ENCODE measurements at regions not wholly inside any gene's neighbourhood (a gene's known extent, or its start where the extent isn't known, plus 50 kb on each side); places are given as distances from the start of the nearest gene placed in this dataset.

GRCh38 chr2:224136396-224136795, 97.3 kb upstream of the SERPINE2 start:
- no peak overlapping the region for H4K91ac ChIP-seq (ENCODE audit: insufficient read length, low read depth, low read length)
- no peaks in the 10 kb centered on the region for H3K79me1 ChIP-seq (ENCODE audit: insufficient read depth, low read depth, low read length, poor library complexity, severe bottlenecking)
- no peak for DNase-seq
- H3K4me1 Mint-ChIP-seq: 0 out of 4 replicates have a peak, but pooled peaks cover 0 to 2% of the 10 kb centered on the region in 2 experiments
- no peak overlapping the region for H3K9ac ChIP-seq (ENCODE audit: extremely low read depth, insufficient read length, low read length)
- no peak overlapping the region for H3K4me2 ChIP-seq (ENCODE audit: insufficient read depth, insufficient read length, low read length)
- no peak overlapping the region for H2AFZ ChIP-seq (ENCODE audit: low read length)
- no peak overlapping the region for H2BK5ac ChIP-seq (ENCODE audit: insufficient read length, low read length)
- no peak overlapping the region for H3K23ac ChIP-seq (ENCODE audit: insufficient read length, low read depth, low read length)
- H3K23me2 ChIP-seq (ENCODE audit: insufficient read length, low read depth, low read length, poor library complexity, severe bottlenecking): no peaks in the 10 kb centered on the region
- H2BK15ac ChIP-seq (ENCODE audit: low read depth, low read length): no peak overlapping the region
- TF ChIP-seq CTCF (conservative IDR thresholded peaks at IDR 0.05): no peak
- H2BK20ac ChIP-seq (ENCODE audit: low read depth, low read length, poor library complexity, severe bottlenecking): no peak overlapping the region
- WGBS (ENCODE audit: extremely low coverage, insufficient read length, low lambda C conversion rate): no CpG with 5 or more reads among the region's 4 CpGs
- no peak overlapping the region for H3T11ph ChIP-seq (ENCODE audit: low read length)
- H3K4me1 ChIP-seq (ENCODE audit: insufficient read depth, low read length): no peaks in the 10 kb centered on the region
- no peak overlapping the region for H3K27ac ChIP-seq (ENCODE audit: insufficient read length, low read depth, low read length)
- H2BK12ac ChIP-seq (ENCODE audit: insufficient read length, low read depth, low read length): no peak overlapping the region
- no peak overlapping the region for H3K56ac ChIP-seq (ENCODE audit: insufficient read length, low read depth, low read length)
- H4K8ac ChIP-seq (replicated peaks; ENCODE audit: insufficient read length, low read depth, low read length): no peak overlapping the region
- no peaks in the 10 kb centered on the region for H3K27me3 ChIP-seq (ENCODE audit: insufficient read depth, low read length)
- H3K4ac ChIP-seq (ENCODE audit: low read depth, low read length): no peak overlapping the region
- no peak overlapping the region for H3K4me3 Mint-ChIP-seq
- no peak overlapping the region for H3K18ac ChIP-seq (ENCODE audit: insufficient read length, low read depth, low read length)
- H3K9me3 ChIP-seq (ENCODE audit: control insufficient read depth, low read depth, low read length): no peaks in the 10 kb centered on the region
- H3K27ac Mint-ChIP-seq: peak overlapping the region in 1 of 3 experiments; percentile 80; a peak in 1 of 7 replicates
- H2BK120ac ChIP-seq (ENCODE audit: low read depth, low read length, poor library complexity, severe bottlenecking): no peak overlapping the region
- no peak overlapping the region for H3K14ac ChIP-seq (ENCODE audit: insufficient read depth, low read length)
- H3K36me3 Mint-ChIP-seq (ENCODE audit: insufficient read depth in 1 of 3, low read depth in 3 of 3): no peaks in the 10 kb centered on the region
- H3K27me3 Mint-ChIP-seq (ENCODE audit: low read depth): peaks cover 1% of the 10 kb centered on the region
- no peaks in the 10 kb centered on the region for H4K20me1 ChIP-seq (ENCODE audit: control insufficient read depth, insufficient read depth, insufficient read length)
- H2AK5ac ChIP-seq (ENCODE audit: insufficient read length, low read length): no peak overlapping the region
- H4K5ac ChIP-seq (ENCODE audit: insufficient read length, low read depth, low read length): no peak overlapping the region
- H3K9me3 Mint-ChIP-seq: no peaks in the 10 kb centered on the region; a peak in 1 of 5 replicates
- H3K79me2 ChIP-seq (ENCODE audit: insufficient read depth, low read length): no peaks in the 10 kb centered on the region

Measured in H9 (cell line).